IPS-20b (cell line): ENCODE measurements at regions not wholly inside any gene's neighbourhood (a gene's known extent, or its start where the extent isn't known, plus 50 kb on each side); places are given as distances from the start of the nearest gene placed in this dataset.
"Not testable (repeated sequence)": the region's sequence is repeated elsewhere in the genome, so short reads cannot be mapped to it uniquely, and the experiment has no call there.

ENCODE experiments used
- H3K27ac ChIP-seq: one replicate; pipeline ENCODE4 v1.5.1; 2013; ENCODE audit warnings: low read length
- H3K27me3 ChIP-seq: 2 replicates; pipeline ENCODE4 v1.6.1; 2013; ENCODE audit warnings: mild to moderate bottlenecking, low read length, inconsistent platforms; ENCODE audit not compliant: insufficient read depth
- H3K36me3 ChIP-seq: 2 replicates; pipeline ENCODE4 v1.6.1; 2013; ENCODE audit warnings: low read depth, mild to moderate bottlenecking, inconsistent platforms, low read length, moderate library complexity; ENCODE audit not compliant: insufficient read depth
- H3K4me1 ChIP-seq: 2 replicates; pipeline ENCODE4 v1.6.1; 2013; ENCODE audit warnings: mild to moderate bottlenecking, control low read depth, inconsistent platforms, low read length, moderate library complexity; ENCODE audit not compliant: insufficient read depth
- H3K4me3 ChIP-seq: 2 replicates; pipeline ENCODE4 v1.5.1; 2013; ENCODE audit warnings: mild to moderate bottlenecking, low read length, inconsistent platforms
- H3K9ac ChIP-seq: 2 replicates; pipeline ENCODE4 v1.6.1; 2013; ENCODE audit warnings: low read depth, mild to moderate bottlenecking, inconsistent platforms, low read length, moderate library complexity
- H3K9me3 ChIP-seq: 2 replicates; pipeline ENCODE4 v1.6.1; 2013; ENCODE audit warnings: mild to moderate bottlenecking, low read depth, low read length, inconsistent platforms; ENCODE audit not compliant: insufficient read depth

DNA sequence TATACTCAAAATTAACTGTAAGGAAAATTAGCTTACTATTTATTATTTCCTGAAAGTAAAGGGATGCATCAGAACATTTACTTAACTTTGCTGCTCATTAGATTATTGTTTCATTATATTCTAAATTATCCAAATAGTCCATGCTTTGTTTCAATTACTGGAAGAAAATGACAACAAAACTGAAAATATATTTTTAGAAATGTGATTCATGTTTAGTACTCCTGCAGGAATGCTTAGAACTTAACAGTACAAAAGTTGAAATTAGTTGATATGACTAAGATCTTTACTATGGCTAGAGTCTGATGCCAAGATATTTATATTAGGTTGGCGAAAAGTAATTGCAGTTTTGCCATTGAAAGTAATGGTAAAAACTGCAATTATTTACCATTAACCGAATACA, 660.5 kb upstream of the PABPC4L start:
- Histone ChIP-seq H3K9me3 (no peaks in the 10 kb centered on the region), H3K9ac (no peak overlapping the region), H3K36me3 (no peaks in the 10 kb centered on the region), H3K27me3 (no peaks in the 10 kb centered on the region), H3K4me3 (no peak overlapping the region), H3K4me1 (no peaks in the 10 kb centered on the region), H3K27ac (no peak overlapping the region)

DNA sequence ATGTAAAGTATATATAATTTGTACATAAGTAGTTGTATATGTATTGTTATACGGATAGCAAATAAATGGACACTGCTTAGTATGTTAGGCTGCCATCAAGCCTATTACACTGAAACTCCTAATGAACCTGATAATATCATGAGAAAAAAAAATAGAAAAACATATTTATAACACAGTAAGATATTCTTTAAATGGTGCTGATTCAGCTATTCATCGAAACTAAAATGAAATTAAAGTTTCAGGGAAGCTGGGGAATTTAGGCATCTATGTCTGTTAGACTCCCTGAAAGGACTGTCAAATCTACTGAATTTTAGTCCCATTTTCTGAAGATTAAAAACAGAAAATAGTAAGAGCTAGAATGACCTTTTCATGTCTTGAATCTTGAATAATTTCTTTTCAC, 647.1 kb upstream of the PABPC4L start:
- Histone ChIP-seq H3K27ac (no peak overlapping the region), H3K4me1 (no peaks in the 10 kb centered on the region), H3K36me3 (no peaks in the 10 kb centered on the region), H3K9me3 (0 out of 2 replicates have a peak, but pooled peaks cover 4% of the 10 kb centered on the region), H3K27me3 (no peaks in the 10 kb centered on the region), H3K9ac (no peak overlapping the region), H3K4me3 (no peak overlapping the region)

DNA sequence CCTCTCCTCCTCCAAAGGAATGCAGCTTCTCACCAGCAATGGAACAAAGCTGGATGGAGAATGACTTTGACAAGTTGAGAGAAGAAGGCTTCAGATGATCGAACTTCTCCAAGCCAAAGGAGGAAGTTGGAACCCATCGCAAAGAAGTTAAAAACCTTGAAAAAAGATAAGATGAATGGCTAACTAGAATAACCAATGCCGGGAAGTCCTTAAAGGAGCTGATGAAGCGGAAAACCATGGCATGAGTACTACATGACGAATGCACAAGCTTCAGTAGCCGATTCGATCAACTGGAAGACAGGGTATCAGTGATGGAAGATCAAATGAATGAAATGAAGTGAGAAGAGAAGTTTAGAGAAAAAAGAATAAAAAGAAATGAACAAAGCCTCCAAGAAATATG, 629.2 kb upstream of the PABPC4L start:
- H3K4me1 ChIP-seq, H3K27ac ChIP-seq, H3K27me3 ChIP-seq, H3K4me3 ChIP-seq, H3K36me3 ChIP-seq, H3K9ac ChIP-seq: not testable (repeated sequence)
- H3K9me3 ChIP-seq = peaks cover 23% of the 10 kb centered on the region; the same call in 1 of the 2 replicates

DNA sequence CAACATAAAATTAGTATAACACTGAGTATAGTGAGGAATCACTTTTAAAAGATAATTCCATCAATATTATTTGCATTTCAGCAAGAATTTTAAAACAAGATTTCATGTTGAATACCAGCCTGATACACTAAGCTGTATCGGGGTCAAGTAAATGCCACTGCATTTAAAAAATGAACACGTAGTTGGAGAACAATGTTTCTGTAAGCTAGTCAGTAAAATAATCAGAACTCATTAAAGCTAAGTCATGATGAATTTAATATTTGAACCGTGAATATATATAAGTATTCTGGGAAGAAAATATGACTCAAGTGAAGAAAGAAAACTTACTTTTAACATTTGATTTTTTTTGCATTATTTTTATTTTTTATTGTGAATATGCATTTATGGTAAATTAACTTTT, 611.0 kb upstream of the PABPC4L start:
- Histone ChIP-seq H3K27me3 (no peaks in the 10 kb centered on the region), H3K9ac (no peak overlapping the region), H3K4me1 (no peaks in the 10 kb centered on the region), H3K4me3 (no peak overlapping the region), H3K9me3 (peaks cover 15% of the 10 kb centered on the region), H3K36me3 (no peaks in the 10 kb centered on the region), H3K27ac (no peak overlapping the region)

DNA sequence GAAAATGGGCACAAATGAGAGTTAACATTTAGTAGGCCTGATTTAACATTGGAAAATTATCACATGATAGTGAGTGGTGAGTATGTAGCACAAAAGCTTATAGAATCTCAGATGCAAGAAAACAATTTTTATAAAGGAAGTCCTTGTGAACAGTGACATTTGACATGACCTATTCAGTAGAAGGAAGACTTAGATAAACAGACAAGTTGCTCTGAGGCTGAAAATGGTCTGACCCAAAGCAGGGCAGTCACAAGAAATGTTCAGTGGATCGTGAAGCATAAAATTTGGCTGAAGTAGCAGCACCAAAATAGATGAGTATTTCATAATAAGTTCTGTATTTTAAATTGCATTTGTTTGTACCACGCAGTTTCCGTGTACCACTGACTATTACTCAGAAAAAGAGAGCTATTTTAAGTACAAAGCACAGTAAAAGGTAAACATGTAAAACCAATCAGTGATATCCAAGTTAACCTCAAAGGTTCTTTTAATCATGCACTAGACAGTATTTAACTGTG, 605.7 kb upstream of the PABPC4L start:
- H3K9ac ChIP-seq = no peak overlapping the region
- no peaks in the 10 kb centered on the region for H3K4me1 ChIP-seq
- no peaks in the 10 kb centered on the region for H3K9me3 ChIP-seq
- H3K4me3 ChIP-seq = no peak overlapping the region
- H3K27ac ChIP-seq = no peak overlapping the region
- no peaks in the 10 kb centered on the region for H3K27me3 ChIP-seq
- no peaks in the 10 kb centered on the region for H3K36me3 ChIP-seq

DNA sequence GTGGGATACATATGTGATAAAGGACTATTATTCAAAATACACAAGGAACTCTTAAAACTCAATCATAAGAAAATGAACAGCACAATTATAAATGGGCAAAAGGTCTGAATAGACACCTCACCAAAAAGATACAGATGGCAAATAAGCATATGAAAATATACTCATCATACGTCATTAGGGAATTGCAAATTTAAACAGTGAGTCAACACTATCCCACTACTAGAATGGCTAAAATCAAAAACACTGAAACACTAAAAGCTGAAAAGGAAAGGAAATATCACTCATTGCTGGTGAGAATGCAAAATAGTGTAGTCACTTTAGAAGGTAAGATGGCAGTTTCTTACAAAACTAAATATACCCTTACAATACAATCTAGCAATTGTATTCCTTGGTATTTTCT, 597.0 kb upstream of the PABPC4L start:
- Histone ChIP-seq H3K36me3 (no peaks in the 10 kb centered on the region), H3K27me3 (no peaks in the 10 kb centered on the region), H3K27ac (no peak overlapping the region), H3K4me3 (no peak overlapping the region), H3K4me1 (no peaks in the 10 kb centered on the region), H3K9me3 (no peaks in the 10 kb centered on the region), H3K9ac (no peak overlapping the region)

DNA sequence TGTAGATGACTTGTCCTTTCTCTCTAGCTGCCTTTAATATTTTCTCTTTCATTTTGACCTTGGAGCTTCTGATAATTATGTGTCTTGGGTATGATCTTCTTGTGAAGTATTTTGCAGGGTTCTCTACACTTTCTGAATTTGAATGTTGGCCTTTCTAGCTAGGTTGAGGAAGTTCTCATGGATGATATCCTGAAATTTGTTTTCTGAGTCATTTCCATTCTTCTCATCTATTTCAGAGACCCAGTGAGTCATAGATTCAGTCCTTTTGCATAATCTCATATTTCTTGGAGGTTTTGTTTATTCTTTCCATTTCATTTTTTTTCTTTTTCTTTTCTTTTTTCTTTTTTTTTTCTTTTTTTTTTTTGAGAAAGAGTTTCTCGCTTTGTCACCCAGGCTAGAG, 585.7 kb upstream of the PABPC4L start:
- no peaks in the 10 kb centered on the region for H3K27me3 ChIP-seq
- no peaks in the 10 kb centered on the region; the same call in 1 of the 2 replicates for H3K9me3 ChIP-seq
- H3K36me3 ChIP-seq = no peaks in the 10 kb centered on the region
- H3K4me1 ChIP-seq = no peaks in the 10 kb centered on the region
- no peak overlapping the region for H3K9ac ChIP-seq
- no peak overlapping the region for H3K4me3 ChIP-seq
- H3K27ac ChIP-seq = no peak overlapping the region

DNA sequence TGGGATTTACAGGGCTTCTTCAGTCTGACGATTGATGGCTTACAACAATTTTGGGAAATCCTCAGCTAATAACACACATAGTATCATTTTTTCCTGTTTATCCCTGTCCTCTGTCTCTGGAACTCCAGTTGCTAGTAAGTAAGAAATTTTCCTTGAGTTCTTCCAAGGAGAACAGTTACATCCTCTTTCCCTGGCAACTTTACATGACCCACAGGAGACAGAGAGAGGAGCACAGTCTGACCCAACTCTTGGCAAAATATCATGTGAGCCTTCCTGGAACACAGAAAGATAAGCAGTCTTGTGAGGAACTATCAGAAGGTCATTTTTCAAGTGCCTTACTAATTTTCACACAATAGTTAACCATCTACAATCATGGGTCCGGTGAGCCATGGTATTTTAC, 578.7 kb upstream of the PABPC4L start:
- no peak overlapping the region for H3K27ac ChIP-seq
- H3K4me3 ChIP-seq = no peak overlapping the region
- no peaks in the 10 kb centered on the region for H3K9me3 ChIP-seq
- H3K9ac ChIP-seq = no peak overlapping the region
- no peaks in the 10 kb centered on the region for H3K27me3 ChIP-seq
- no peaks in the 10 kb centered on the region for H3K4me1 ChIP-seq
- H3K36me3 ChIP-seq = no peaks in the 10 kb centered on the region

DNA sequence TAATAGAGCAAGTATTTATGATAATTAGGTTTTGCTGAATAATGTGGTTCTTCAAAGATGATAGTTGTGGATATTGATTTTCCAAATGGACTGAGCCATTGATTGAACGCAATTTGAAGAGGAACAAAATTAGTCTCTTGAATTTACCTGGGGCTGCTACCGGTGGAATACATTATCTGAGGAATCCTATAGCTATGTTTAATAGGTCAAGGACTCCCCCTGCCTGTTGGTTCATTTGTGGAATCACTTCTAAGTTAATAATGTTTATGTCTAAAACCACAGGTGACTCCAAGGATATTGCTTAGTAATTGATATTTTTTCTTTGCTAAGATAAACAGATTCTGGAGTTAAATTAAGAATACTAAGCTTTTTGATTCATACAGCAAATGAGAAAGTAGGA, 576.0 kb upstream of the PABPC4L start:
- Histone ChIP-seq H3K4me1 (no peaks in the 10 kb centered on the region), H3K36me3 (no peaks in the 10 kb centered on the region), H3K27me3 (no peaks in the 10 kb centered on the region), H3K27ac (no peak overlapping the region), H3K9me3 (peaks cover 4% of the 10 kb centered on the region; the same call in 1 of the 2 replicates), H3K4me3 (no peak overlapping the region), H3K9ac (no peak overlapping the region)

DNA sequence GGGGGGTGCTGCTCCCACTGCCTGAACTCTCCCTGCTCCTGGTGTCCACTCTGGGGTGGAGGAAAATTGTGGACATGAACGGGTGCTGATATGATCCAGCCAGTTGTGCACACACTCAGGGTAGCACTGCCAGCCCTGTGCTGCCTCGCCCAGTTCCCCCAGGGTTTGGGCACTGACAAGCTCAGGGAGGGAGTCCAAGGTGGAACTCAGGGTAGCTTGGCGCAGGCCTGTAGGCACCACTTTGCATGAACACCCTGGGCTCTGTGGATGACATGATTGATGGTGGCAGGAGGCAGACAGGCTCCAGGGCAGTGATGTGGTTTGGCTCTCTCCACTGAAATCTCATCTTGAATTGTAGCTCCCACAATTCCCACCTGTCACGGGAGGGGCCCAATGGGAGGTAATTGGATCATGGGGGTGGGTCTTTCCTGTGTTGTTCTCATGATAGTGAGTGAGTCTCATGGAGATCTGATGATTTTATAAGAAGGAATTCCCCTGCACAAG, 572.0 kb upstream of the PABPC4L start:
- H3K27ac ChIP-seq = no peak overlapping the region
- H3K4me1 ChIP-seq = no peaks in the 10 kb centered on the region
- no peaks in the 10 kb centered on the region for H3K27me3 ChIP-seq
- no peak overlapping the region for H3K4me3 ChIP-seq
- peaks cover 4% of the 10 kb centered on the region; the same call in 1 of the 2 replicates for H3K9me3 ChIP-seq
- no peak overlapping the region for H3K9ac ChIP-seq
- no peaks in the 10 kb centered on the region for H3K36me3 ChIP-seq

DNA sequence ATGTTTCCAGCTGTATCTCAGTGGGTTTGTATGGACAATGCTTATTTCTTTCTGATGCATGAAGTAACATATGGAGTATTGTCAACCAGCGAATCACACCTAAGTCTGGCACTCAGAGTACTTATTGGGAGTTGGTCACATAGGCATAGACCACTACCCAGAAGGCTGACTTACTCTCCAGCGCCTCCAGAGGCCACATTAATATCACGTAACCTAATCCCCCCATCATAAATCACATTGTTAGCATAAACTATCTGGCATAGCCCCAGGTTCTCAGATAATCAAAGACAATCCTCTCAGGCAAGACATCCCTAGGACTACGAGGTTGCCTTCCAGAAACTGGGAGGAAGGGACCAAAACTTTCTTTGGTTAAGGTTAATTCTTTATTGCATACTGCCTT, 560.5 kb upstream of the PABPC4L start:
- no peaks in the 10 kb centered on the region for H3K4me1 ChIP-seq
- H3K9me3 ChIP-seq = no peaks in the 10 kb centered on the region
- H3K9ac ChIP-seq = no peak overlapping the region
- H3K27me3 ChIP-seq = no peaks in the 10 kb centered on the region
- H3K4me3 ChIP-seq = no peak overlapping the region
- no peaks in the 10 kb centered on the region for H3K36me3 ChIP-seq
- no peak overlapping the region for H3K27ac ChIP-seq

DNA sequence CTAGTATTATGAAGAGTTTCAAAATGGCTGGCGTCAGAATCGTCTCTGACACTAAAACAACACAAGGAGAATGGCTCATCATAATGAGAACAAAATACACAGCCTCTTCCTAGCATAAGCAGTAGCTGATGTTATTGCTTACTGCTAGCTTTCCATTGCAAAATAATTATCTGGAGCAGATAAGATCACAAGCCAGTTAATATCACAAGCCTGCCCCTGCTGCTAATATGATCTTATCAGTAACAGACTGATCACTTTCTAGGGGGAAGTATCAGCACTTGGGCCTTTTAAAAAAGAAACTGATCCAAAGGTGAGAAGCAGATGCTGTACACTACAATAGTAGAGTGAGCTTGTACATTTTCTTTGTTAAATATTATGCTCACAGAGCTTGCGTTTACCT, 554.8 kb upstream of the PABPC4L start:
- Histone ChIP-seq H3K9ac (no peak overlapping the region), H3K4me1 (no peaks in the 10 kb centered on the region), H3K4me3 (no peak overlapping the region), H3K27me3 (no peaks in the 10 kb centered on the region), H3K9me3 (no peaks in the 10 kb centered on the region), H3K36me3 (no peaks in the 10 kb centered on the region), H3K27ac (no peak overlapping the region)
